ENCODE measurements at regions not wholly inside any gene's neighbourhood (a gene's known extent, or its start where the extent isn't known, plus 50 kb on each side); places are given as distances from the start of the nearest gene placed in this dataset.
"Not testable (repeated sequence)": the region's sequence is repeated elsewhere in the genome, so short reads cannot be mapped to it uniquely, and the experiment has no call there.

DNA sequence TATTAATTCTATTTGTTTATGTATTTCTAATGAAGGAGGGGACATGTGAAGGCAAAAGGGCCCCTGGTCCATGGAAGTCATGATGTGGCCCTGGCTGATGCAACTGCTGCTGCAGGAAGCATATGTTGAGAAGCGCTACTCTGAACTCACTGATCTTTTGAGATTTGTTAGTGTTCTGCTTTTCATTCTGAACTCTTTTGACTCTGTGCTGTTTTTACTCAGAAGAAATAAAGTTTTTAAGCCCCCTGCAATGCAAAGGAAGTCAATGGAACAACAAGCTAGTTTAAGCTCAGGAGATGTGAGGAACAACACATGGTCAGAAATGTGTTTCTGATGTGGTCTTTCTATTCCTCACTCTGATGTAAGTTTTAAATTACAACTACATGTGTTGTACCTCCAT is 88.9 kb upstream of the BTG1 start:
- peak overlapping the region; percentile 30 for H2AFZ ChIP-seq (ENCODE audit: low read length)
- no peak overlapping the region for H3K4me3 ChIP-seq (ENCODE audit: insufficient read depth, low read length)

DNA sequence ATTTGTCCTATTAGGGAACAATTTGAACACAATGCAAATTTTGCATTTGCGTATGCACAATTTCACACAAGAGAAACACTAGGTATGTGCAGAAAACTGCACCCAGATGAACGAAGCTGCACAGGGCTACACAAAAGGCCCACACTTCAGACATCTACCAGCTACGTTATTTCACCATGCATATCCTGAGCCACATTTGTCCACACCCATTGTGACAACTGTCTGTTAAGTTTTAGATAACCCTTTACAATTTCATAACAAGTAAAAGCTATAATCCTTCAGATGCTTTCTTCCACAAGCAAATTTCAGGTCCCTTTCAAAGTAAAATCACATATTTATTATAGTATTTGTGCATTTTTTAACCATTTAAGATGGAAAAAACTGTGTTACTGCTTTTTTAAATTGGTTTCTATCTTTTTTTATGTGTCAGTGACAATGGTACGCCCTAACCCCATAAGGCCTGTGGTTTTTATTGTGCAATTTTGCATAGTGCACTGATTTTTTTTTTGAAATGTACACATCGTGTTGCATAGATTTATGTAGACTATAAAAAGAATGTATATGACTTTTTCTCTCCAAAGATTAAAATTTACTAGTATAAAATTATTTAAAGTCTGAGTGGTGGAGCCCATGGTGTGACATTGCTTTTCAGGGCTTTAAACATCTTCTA is 87.8 kb upstream of the BTG1 start:
- Histone ChIP-seq H3K4me2 (ENCODE audit: insufficient read depth, low read length) (no peak overlapping the region), H3K36me3 (ENCODE audit: insufficient read depth, low read length) (no peaks in the 10 kb centered on the region), H3K4me3 (ENCODE audit: insufficient read depth, low read length) (no peak overlapping the region), H4K20me1 (ENCODE audit: insufficient read depth, low read length) (no peaks in the 10 kb centered on the region), H3K4me1 (ENCODE audit: insufficient read depth, low read length) (no peaks in the 10 kb centered on the region), H2AFZ (ENCODE audit: low read length) (no peak overlapping the region), H3K79me2 (ENCODE audit: insufficient read depth, low read length) (no peaks in the 10 kb centered on the region), H3K9me3 (ENCODE audit: low read depth, low read length) (no peaks in the 10 kb centered on the region), H3K27me3 (ENCODE audit: insufficient read depth, low read length) (no peaks in the 10 kb centered on the region), H3K27ac (ENCODE audit: low read depth, low read length) (no peak overlapping the region)
- DNase-seq (ENCODE audit: insufficient read length, low spot score, missing footprints), result no peak
- TF ChIP-seq, protein P1, sequence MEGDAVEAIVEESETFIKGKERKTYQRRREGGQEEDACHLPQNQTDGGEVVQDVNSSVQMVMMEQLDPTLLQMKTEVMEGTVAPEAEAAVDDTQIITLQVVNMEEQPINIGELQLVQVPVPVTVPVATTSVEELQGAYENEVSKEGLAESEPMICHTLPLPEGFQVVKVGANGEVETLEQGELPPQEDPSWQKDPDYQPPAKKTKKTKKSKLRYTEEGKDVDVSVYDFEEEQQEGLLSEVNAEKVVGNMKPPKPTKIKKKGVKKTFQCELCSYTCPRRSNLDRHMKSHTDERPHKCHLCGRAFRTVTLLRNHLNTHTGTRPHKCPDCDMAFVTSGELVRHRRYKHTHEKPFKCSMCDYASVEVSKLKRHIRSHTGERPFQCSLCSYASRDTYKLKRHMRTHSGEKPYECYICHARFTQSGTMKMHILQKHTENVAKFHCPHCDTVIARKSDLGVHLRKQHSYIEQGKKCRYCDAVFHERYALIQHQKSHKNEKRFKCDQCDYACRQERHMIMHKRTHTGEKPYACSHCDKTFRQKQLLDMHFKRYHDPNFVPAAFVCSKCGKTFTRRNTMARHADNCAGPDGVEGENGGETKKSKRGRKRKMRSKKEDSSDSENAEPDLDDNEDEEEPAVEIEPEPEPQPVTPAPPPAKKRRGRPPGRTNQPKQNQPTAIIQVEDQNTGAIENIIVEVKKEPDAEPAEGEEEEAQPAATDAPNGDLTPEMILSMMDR (IDR thresholded peaks at IDR 0.05; ENCODE audit: extremely low read depth, low read depth, low read length), result no peak

More for the DNA sequence above, 88.9 kb upstream of the BTG1 start:
- H4K20me1 ChIP-seq (ENCODE audit: insufficient read depth, low read length), result no peaks in the 10 kb centered on the region
- no peaks in the 10 kb centered on the region for H3K79me2 ChIP-seq (ENCODE audit: insufficient read depth, low read length)
- H3K4me2 ChIP-seq (ENCODE audit: insufficient read depth, low read length), result no peak overlapping the region
- no peak overlapping the region for H3K27ac ChIP-seq (ENCODE audit: low read depth, low read length)
- TF ChIP-seq, protein P1 (IDR thresholded peaks at IDR 0.05; ENCODE audit: extremely low read depth, low read depth, low read length), result no peak
- no peaks in the 10 kb centered on the region for H3K9me3 ChIP-seq (ENCODE audit: low read depth, low read length)
- no peaks in the 10 kb centered on the region for H3K4me1 ChIP-seq (ENCODE audit: insufficient read depth, low read length)
- H3K27me3 ChIP-seq (ENCODE audit: insufficient read depth, low read length), result no peaks in the 10 kb centered on the region
- H3K36me3 ChIP-seq (ENCODE audit: insufficient read depth, low read length), result no peaks in the 10 kb centered on the region
- DNase-seq (ENCODE audit: insufficient read length, low spot score, missing footprints), result peak; percentile 51

GRCh38 chr12:92232371-92232932 is 86.8 kb upstream of the BTG1 start:
- not testable (repeated sequence) for H3K4me2 ChIP-seq (ENCODE audit: insufficient read depth, low read length); H3K4me3 ChIP-seq (ENCODE audit: insufficient read depth, low read length); H3K4me1 ChIP-seq (ENCODE audit: insufficient read depth, low read length); H4K20me1 ChIP-seq (ENCODE audit: insufficient read depth, low read length); H3K36me3 ChIP-seq (ENCODE audit: insufficient read depth, low read length); H3K79me2 ChIP-seq (ENCODE audit: insufficient read depth, low read length); H3K9me3 ChIP-seq (ENCODE audit: low read depth, low read length); H3K27me3 ChIP-seq (ENCODE audit: insufficient read depth, low read length); H2AFZ ChIP-seq (ENCODE audit: low read length); H3K27ac ChIP-seq (ENCODE audit: low read depth, low read length)
- DNase-seq (ENCODE audit: insufficient read length, low spot score, missing footprints), result peak; percentile 67

DNA sequence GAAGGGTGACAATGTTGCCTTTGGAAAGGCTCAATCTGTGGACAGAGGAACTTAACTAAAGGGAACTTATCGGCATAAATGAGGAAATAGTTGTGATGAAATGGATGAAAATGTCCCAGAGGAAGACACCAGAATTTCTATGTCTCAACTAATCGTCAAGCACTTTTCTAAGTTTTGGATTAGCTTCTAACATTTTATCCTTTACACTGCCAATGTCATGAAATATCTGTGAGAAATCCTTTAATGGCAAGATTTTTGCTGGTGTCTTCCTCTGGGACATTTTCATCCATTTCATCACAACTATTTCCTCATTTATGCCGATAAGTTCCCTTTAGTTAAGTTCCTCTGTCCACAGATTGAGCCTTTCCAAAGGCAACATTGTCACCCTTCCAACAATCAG is 86.3 kb upstream of the BTG1 start:
- H2AFZ ChIP-seq (ENCODE audit: low read length), result peak overlapping the region; percentile 15
- not testable (repeated sequence) for H3K27ac ChIP-seq (ENCODE audit: low read depth, low read length); H3K79me2 ChIP-seq (ENCODE audit: insufficient read depth, low read length); H3K4me3 ChIP-seq (ENCODE audit: insufficient read depth, low read length); H3K36me3 ChIP-seq (ENCODE audit: insufficient read depth, low read length); H3K4me1 ChIP-seq (ENCODE audit: insufficient read depth, low read length); H3K27me3 ChIP-seq (ENCODE audit: insufficient read depth, low read length); H3K4me2 ChIP-seq (ENCODE audit: insufficient read depth, low read length); H3K9me3 ChIP-seq (ENCODE audit: low read depth, low read length); DNase-seq (ENCODE audit: insufficient read length, low spot score, missing footprints); H4K20me1 ChIP-seq (ENCODE audit: insufficient read depth, low read length)

GRCh38 chr12:92231532-92231931 is 85.9 kb upstream of the BTG1 start:
- H3K27me3 ChIP-seq (ENCODE audit: insufficient read depth, low read length); DNase-seq (ENCODE audit: insufficient read length, low spot score, missing footprints); H3K27ac ChIP-seq (ENCODE audit: low read depth, low read length); H2AFZ ChIP-seq (ENCODE audit: low read length); H3K4me1 ChIP-seq (ENCODE audit: insufficient read depth, low read length); H3K9me3 ChIP-seq (ENCODE audit: low read depth, low read length); H3K4me2 ChIP-seq (ENCODE audit: insufficient read depth, low read length); H3K4me3 ChIP-seq (ENCODE audit: insufficient read depth, low read length); H3K79me2 ChIP-seq (ENCODE audit: insufficient read depth, low read length); H3K36me3 ChIP-seq (ENCODE audit: insufficient read depth, low read length); H4K20me1 ChIP-seq (ENCODE audit: insufficient read depth, low read length): not testable (repeated sequence)

Measured in osteoblast (primary cell).